ENCODE measurements at regions not wholly inside any gene's neighbourhood (a gene's known extent, or its start where the extent isn't known, plus 50 kb on each side); places are given as distances from the start of the nearest gene placed in this dataset.

DNA sequence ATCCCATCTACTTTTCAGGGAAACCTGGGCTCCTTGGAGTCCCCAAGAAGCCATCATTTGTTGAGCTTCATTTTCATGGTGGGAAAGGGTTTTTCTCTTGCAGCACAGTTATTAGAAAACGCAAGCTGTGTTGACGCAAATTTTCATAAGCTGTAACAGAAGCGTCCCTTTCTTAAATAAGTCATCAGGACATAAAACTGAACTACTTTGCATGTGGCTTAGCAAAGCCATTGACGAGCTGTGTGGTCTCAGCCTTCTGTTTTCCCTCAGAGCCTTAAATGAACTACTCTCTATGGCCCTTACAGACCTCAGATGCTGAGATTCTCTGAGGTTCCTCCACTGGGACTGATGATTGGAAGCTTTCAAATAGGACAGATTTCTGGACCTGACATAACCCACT lies 85.1 kb downstream of the ARL4C start:
- TF ChIP-seq, protein P1, sequence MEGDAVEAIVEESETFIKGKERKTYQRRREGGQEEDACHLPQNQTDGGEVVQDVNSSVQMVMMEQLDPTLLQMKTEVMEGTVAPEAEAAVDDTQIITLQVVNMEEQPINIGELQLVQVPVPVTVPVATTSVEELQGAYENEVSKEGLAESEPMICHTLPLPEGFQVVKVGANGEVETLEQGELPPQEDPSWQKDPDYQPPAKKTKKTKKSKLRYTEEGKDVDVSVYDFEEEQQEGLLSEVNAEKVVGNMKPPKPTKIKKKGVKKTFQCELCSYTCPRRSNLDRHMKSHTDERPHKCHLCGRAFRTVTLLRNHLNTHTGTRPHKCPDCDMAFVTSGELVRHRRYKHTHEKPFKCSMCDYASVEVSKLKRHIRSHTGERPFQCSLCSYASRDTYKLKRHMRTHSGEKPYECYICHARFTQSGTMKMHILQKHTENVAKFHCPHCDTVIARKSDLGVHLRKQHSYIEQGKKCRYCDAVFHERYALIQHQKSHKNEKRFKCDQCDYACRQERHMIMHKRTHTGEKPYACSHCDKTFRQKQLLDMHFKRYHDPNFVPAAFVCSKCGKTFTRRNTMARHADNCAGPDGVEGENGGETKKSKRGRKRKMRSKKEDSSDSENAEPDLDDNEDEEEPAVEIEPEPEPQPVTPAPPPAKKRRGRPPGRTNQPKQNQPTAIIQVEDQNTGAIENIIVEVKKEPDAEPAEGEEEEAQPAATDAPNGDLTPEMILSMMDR (IDR thresholded peaks at IDR 0.05; ENCODE audit: poor library complexity, severe bottlenecking), result no peak
- TF ChIP-seq TAF1 (IDR thresholded peaks at IDR 0.05; ENCODE audit: low read depth) (no peak), EP300 (conservative IDR thresholded peaks at IDR 0.05; ENCODE audit: poor library complexity, severe bottlenecking) (no peak)
